Keratinocyte (primary cell): ENCODE measurements at regions not wholly inside any gene's neighbourhood (a gene's known extent, or its start where the extent isn't known, plus 50 kb on each side); places are given as distances from the start of the nearest gene placed in this dataset.
A peak's percentile ranks its signal among the peaks of the same experiment; 100 is the strongest.

Experiments
- DNase-seq: peaks from one replicate; pipeline ENCODE4 v3.0.0-alpha.2; 2011; ENCODE audit warnings: low read depth, missing footprints, low spot score
- FAIRE-seq: peaks from 2 replicates; lab custom pipeline; 2011; peaks lifted over from hg19 to GRCh38; lab: Jason Lieb, UNC
- H2AFZ ChIP-seq: 2 replicates; pipeline ENCODE4 v1.6.0; 2012; ENCODE audit warnings: low read length, control low read depth, inconsistent platforms; ENCODE audit not compliant: control insufficient read depth
- H3K27ac ChIP-seq: 2 replicates; pipeline ENCODE4 v1.5.1; 2011; ENCODE audit warnings: low read length; ENCODE audit not compliant: control insufficient read depth, insufficient read depth
- H3K27me3 ChIP-seq: 3 replicates; pipeline ENCODE4 v1.6.0; 2011; ENCODE audit warnings: low read length; ENCODE audit not compliant: control insufficient read depth, insufficient read depth; ENCODE audit errors: extremely low read depth
- H3K36me3 ChIP-seq, 2 experiments: 2 replicates in 1 of 2; 3 replicates in 1 of 2; pipeline ENCODE4 v1.5.1; 2011; ENCODE audit warnings: low read length in 2 of 2, mild to moderate bottlenecking in 1 of 2; ENCODE audit not compliant: control insufficient read depth in 2 of 2, insufficient read depth in 2 of 2; ENCODE audit errors: extremely low read depth in 1 of 2
- H3K4me1 ChIP-seq: 3 replicates; pipeline ENCODE4 v1.5.1; 2011; ENCODE audit warnings: low read length; ENCODE audit not compliant: control insufficient read depth, insufficient read depth; ENCODE audit errors: extremely low read depth
- H3K4me2 ChIP-seq: 3 replicates; pipeline ENCODE4 v1.6.0; 2011; ENCODE audit warnings: low read depth, low read length; ENCODE audit not compliant: control insufficient read depth, insufficient read depth; ENCODE audit errors: extremely low read depth
- H3K4me3 ChIP-seq, 3 experiments: fragments of 200-600 bp in 1 of 3; sonication (generic) in 1 of 3; 2 replicates in 2 of 3; 3 replicates in 1 of 3; pipeline ENCODE4 v1.5.1; 2011 to 2016; ENCODE audit warnings: low read length in 3 of 3, mild to moderate bottlenecking in 3 of 3, control low read depth in 2 of 3, inconsistent platforms in 1 of 3, low read depth in 1 of 3, mixed read lengths in 1 of 3, mixed run types in 1 of 3, moderate library complexity in 1 of 3; ENCODE audit not compliant: control insufficient read depth in 2 of 3, insufficient read depth in 2 of 3; ENCODE audit errors: extremely low read depth in 1 of 3
- H3K79me2 ChIP-seq: 2 replicates; pipeline ENCODE4 v1.6.0; 2012; ENCODE audit warnings: low read length; ENCODE audit not compliant: control insufficient read depth, insufficient read depth
- H3K9ac ChIP-seq: 3 replicates; pipeline ENCODE4 v1.6.0; 2011; ENCODE audit warnings: low read length; ENCODE audit not compliant: control insufficient read depth, insufficient read depth; ENCODE audit errors: extremely low read depth
- H3K9me1 ChIP-seq: 3 replicates; pipeline ENCODE4 v1.6.0; 2011; ENCODE audit warnings: low read length; ENCODE audit not compliant: control insufficient read depth, insufficient read depth; ENCODE audit errors: extremely low read depth
- H3K9me3 ChIP-seq: 2 replicates; pipeline ENCODE4 v1.5.1; 2012; ENCODE audit warnings: low read depth, low read length; ENCODE audit not compliant: control insufficient read depth
- H4K20me1 ChIP-seq: 3 replicates; pipeline ENCODE4 v1.6.0; 2011; ENCODE audit warnings: low read length; ENCODE audit not compliant: control insufficient read depth, insufficient read depth; ENCODE audit errors: extremely low read depth
- CTCF ChIP-seq, 3 experiments: IDR thresholded peaks in 1 of 3; conservative IDR thresholded peaks in 1 of 3; optimal IDR thresholded peaks in 1 of 3; 2 replicates in 2 of 3; 3 replicates in 1 of 3; pipeline versions ENCODE3 to v1.5.1; 2011; ENCODE audit warnings: low read length in 3 of 3, mild to moderate bottlenecking in 3 of 3, moderate library complexity in 2 of 3, control low read depth in 1 of 3, inconsistent platforms in 1 of 3; ENCODE audit not compliant: insufficient read depth in 2 of 3; ENCODE audit errors: extremely low read depth in 1 of 3
- EZH2 ChIP-seq: IDR thresholded peaks from one replicate; pipeline ENCODE4 v1.6.1; 2012; ENCODE audit warnings: inconsistent platforms, mild to moderate bottlenecking, low read length, moderate library complexity
- dilution Hi-C: fragments of 300-500 bp; cut with MboI; formaldehyde crosslinking; loops from one replicate; pipeline ENCODE4 v1.7.0; 2020; ENCODE audit warnings: low sequenced_read_pairs; ENCODE audit not compliant: extremely low pct_ligation_motif_present

GRCh38 chr16:51592535-51593300 lies 441.6 kb upstream of the SALL1 start:
- H3K4me2 ChIP-seq, result peak overlapping the region; percentile 80
- no peak for DNase-seq

GRCh38 chr16:51592001-51592501 lies 441.0 kb upstream of the SALL1 start:
- FAIRE-seq (peak; percentile 23), DNase-seq (no peak)
- dilution Hi-C loops, result no loop called here
- Histone ChIP-seq H3K79me2 (no peaks in the 10 kb centered on the region), H3K36me3 (no peaks in the 10 kb centered on the region), H3K27ac (no peak overlapping the region), H3K9me1 (no peaks in the 10 kb centered on the region), H3K4me2 (peak overlapping the region; percentile 80), H3K9me3 (no peaks in the 10 kb centered on the region), H3K9ac (no peak overlapping the region), H3K4me3 (peak overlapping the region in 1 of 3 experiments; percentile 16), H2AFZ (peak overlapping the region; percentile 81), H3K27me3 (no peaks in the 10 kb centered on the region), H4K20me1 (no peaks in the 10 kb centered on the region), H3K4me1 (peaks cover 5% of the 10 kb centered on the region)
- TF ChIP-seq EZH2, result no peak

More at GRCh38 chr16:51592535-51593300, 441.6 kb upstream of the SALL1 start:
- no peaks in the 10 kb centered on the region for H3K27me3 ChIP-seq
- H4K20me1 ChIP-seq, result no peaks in the 10 kb centered on the region
- no peak overlapping the region for H3K9ac ChIP-seq
- no peak overlapping the region for H3K4me3 ChIP-seq
- H3K79me2 ChIP-seq, result no peaks in the 10 kb centered on the region
- no peaks in the 10 kb centered on the region for H3K9me3 ChIP-seq
- dilution Hi-C loops, result no loop called here
- H3K36me3 ChIP-seq, result no peaks in the 10 kb centered on the region
- peak overlapping the region; percentile 81 for H2AFZ ChIP-seq
- no peaks in the 10 kb centered on the region for H3K9me1 ChIP-seq
- TF ChIP-seq EZH2, result no peak
- no peak for TF ChIP-seq CTCF (optimal IDR thresholded peaks at IDR 0.05 in 1 of 3, IDR thresholded peaks at IDR 0.05 in 1 of 3, conservative IDR thresholded peaks at IDR 0.05 in 1 of 3; ENCODE audit: extremely low read depth in 1 of 3, insufficient read depth in 2 of 3, low read length in 3 of 3)
- no peak overlapping the region for H3K27ac ChIP-seq
- H3K4me1 ChIP-seq, result peaks cover 5% of the 10 kb centered on the region
- FAIRE-seq, result no peak
